Stimulated activated naive CD8-positive, alpha-beta T cell treated with anti-CD3 and anti-CD28 coated beads, Interleukin-15, amount 100 ng/mL, for 72 hours (primary cell): ENCODE measurements at regions not wholly inside any gene's neighbourhood (a gene's known extent, or its start where the extent isn't known, plus 50 kb on each side); places are given as distances from the start of the nearest gene placed in this dataset.

Experiments used
- ATAC-seq: fragments of 150-1000 bp; cut with Tn5 transposase; 2 replicates; pipeline ENCODE4 v1.10.0; 2021; ENCODE audit warnings: mild to moderate bottlenecking, moderate library complexity
- DNase-seq, 2 donors: peaks; one replicate each; pipeline ENCODE4 v3.0.0; 2021 to 2022
- H3K27ac Mint-ChIP-seq, 2 donors: one replicate each; pipeline ENCODE4 v1.8.0; 2022; ENCODE audit warnings: mild to moderate bottlenecking in 2 of 2, mixed read lengths in 2 of 2, moderate library complexity in 2 of 2
- H3K27me3 Mint-ChIP-seq: one replicate; pipeline ENCODE4 v1.8.0; 2022; ENCODE audit warnings: mixed read lengths
- H3K4me1 Mint-ChIP-seq: one replicate; pipeline ENCODE4 v1.8.0; 2022; ENCODE audit warnings: mild to moderate bottlenecking, mixed read lengths
- H3K4me3 Mint-ChIP-seq, 2 donors: one replicate each; pipeline ENCODE4 v1.8.0; 2022; ENCODE audit warnings: mild to moderate bottlenecking in 2 of 2, mixed read lengths in 2 of 2, moderate library complexity in 1 of 2
- H3K9me3 Mint-ChIP-seq, 2 donors: one replicate each; pipeline ENCODE4 v1.8.0; 2022; ENCODE audit warnings: mixed read lengths in 2 of 2

GRCh38 chr15:62909257-62909656 is 133.3 kb upstream of the TPM1 start:
- no peak overlapping the region for H3K4me3 Mint-ChIP-seq
- no peak overlapping the region for H3K27ac Mint-ChIP-seq
- no peaks in the 10 kb centered on the region for H3K4me1 Mint-ChIP-seq
- H3K27me3 Mint-ChIP-seq = no peaks in the 10 kb centered on the region
- H3K9me3 Mint-ChIP-seq = no peaks in the 10 kb centered on the region
- ATAC-seq (no peak), DNase-seq (no peak)

DNA sequence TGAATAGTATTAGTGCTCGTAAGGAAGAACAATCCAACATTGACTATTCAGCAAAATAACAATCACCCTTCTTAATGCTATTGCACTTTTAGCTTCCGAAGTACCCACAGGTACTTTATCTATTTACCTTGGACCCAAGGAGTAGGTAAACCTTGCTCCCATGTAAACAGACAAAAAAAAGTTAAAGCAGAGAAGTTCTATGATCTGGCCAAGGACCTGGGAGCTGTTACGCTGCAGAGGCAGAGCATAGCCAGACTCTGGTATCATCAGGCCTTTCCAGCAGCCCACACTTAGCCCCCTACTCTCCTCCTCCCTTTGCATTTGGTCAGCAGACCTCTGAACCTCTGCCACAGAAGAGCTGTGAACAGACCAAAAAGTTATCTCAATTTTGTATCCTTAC is 130.3 kb upstream of the TPM1 start:
- H3K27me3 Mint-ChIP-seq = peaks cover 19% of the 10 kb centered on the region
- DNase-seq (no peak), ATAC-seq (no peak)
- no peak overlapping the region for H3K4me3 Mint-ChIP-seq
- H3K27ac Mint-ChIP-seq = no peak overlapping the region
- H3K9me3 Mint-ChIP-seq = no peaks in the 10 kb centered on the region
- no peaks in the 10 kb centered on the region for H3K4me1 Mint-ChIP-seq

DNA sequence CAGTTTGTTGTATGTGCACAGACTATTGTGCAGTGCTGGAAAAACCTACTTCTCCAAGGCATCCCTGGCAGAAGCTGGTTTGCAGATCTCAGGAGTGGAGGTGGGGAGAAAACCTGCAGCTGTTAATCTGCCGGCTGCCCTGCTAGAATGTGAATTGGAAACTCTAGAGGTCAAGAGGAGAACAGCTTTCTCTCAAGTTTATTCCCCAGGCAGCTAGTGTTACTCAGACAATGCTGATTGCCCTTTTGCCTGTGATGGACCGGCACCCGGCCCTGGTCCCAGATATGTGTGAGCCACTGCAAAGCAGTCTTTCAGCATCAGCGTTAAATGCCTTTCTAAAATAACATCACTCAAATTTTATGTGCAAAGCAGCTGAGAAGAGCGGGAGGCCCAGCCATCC is 129.7 kb upstream of the TPM1 start:
- Mint-ChIP-seq H3K4me1 (no peaks in the 10 kb centered on the region), H3K4me3 (no peak overlapping the region), H3K9me3 (no peaks in the 10 kb centered on the region), H3K27ac (no peak overlapping the region), H3K27me3 (peaks cover 19% of the 10 kb centered on the region)
- DNase-seq (no peak), ATAC-seq (no peak)

GRCh38 chr15:62913246-62913645 is 129.3 kb upstream of the TPM1 start:
- Mint-ChIP-seq H3K9me3 (no peaks in the 10 kb centered on the region), H3K27ac (no peak overlapping the region), H3K4me3 (no peak overlapping the region), H3K4me1 (no peaks in the 10 kb centered on the region), H3K27me3 (peaks cover 19% of the 10 kb centered on the region)
- no peak for DNase-seq
- ATAC-seq = no peak

DNA sequence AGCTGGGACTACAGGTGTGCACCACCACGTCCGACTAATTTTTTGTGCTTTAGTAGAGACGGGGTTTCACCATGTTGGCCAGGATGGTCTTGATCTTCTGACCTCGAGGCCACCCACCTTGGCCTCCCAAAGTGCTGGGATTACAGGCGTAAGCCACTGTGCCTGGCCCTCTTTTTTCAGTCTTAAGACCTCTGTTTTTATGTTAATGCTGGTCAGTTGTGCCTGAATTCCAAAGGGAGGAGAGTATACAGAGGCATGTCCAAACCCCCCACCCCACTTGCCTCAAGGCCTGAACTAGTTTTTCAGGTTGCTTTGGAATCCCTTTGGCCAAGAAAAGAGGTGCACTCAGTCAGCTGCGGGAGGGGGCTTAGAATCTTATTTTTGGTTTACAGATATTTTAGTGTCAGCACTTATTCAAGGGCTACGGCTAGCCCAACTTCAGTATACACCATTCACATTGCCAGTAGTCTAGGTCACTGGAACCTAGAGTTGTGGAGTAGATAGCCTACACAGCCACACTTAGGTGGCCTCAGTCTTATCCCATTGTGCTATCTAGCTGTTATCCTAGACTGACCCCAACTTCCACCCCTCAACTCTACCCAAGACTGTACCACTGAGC is 128.0 kb upstream of the TPM1 start:
- no peak for DNase-seq
- H3K4me3 Mint-ChIP-seq = no peak overlapping the region
- ATAC-seq = no peak
- H3K27me3 Mint-ChIP-seq = peaks cover 19% of the 10 kb centered on the region
- H3K4me1 Mint-ChIP-seq = no peaks in the 10 kb centered on the region
- no peak overlapping the region for H3K27ac Mint-ChIP-seq
- H3K9me3 Mint-ChIP-seq = no peaks in the 10 kb centered on the region

- Mint-ChIP-seq H3K27ac (no peak overlapping the region), H3K4me3 (no peak overlapping the region), H3K27me3 (peaks cover 18% of the 10 kb centered on the region), H3K9me3 (no peaks in the 10 kb centered on the region), H3K4me1 (no peaks in the 10 kb centered on the region)
- ATAC-seq (no peak), DNase-seq (no peak)
Measured at GRCh38 chr15:62920682-62921502, 121.7 kb upstream of the TPM1 start.

DNA sequence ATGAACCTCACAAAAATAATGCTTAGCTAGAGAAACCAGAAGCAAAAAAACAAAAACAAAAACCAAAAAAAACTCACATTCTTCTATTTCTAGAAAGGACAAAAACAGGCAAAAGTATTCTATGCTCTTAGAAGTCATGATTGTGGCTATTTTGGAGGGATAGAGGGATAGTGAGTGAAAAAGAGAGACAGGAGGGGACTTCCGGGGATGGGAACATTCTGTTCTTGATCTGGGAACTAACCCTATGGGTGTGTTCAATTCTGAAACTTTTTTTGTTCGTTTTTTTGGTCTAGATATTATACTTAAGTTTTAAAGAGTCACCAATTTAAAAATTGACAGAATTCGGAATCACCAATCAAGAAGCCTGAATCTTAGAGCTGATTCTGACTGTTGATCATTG is 120.0 kb upstream of the TPM1 start:
- peaks cover 17% of the 10 kb centered on the region for H3K27me3 Mint-ChIP-seq
- H3K4me1 Mint-ChIP-seq = no peaks in the 10 kb centered on the region
- no peaks in the 10 kb centered on the region for H3K9me3 Mint-ChIP-seq

GRCh38 chr15:62925875-62926274 is 116.7 kb upstream of the TPM1 start:
- H3K27me3 Mint-ChIP-seq = peaks cover 31% of the 10 kb centered on the region
- ATAC-seq (no peak), DNase-seq (no peak)
- H3K4me3 Mint-ChIP-seq = no peak overlapping the region
- no peaks in the 10 kb centered on the region for H3K9me3 Mint-ChIP-seq
- H3K27ac Mint-ChIP-seq = no peak overlapping the region
- H3K4me1 Mint-ChIP-seq = no peaks in the 10 kb centered on the region

More for the DNA sequence above, 120.0 kb upstream of the TPM1 start:
- no peak overlapping the region for H3K27ac Mint-ChIP-seq
- no peak for DNase-seq
- no peak overlapping the region for H3K4me3 Mint-ChIP-seq
- no peak for ATAC-seq

- no peak for DNase-seq
- H3K27ac Mint-ChIP-seq = no peak overlapping the region
- no peaks in the 10 kb centered on the region for H3K9me3 Mint-ChIP-seq
- peaks cover 38% of the 10 kb centered on the region for H3K27me3 Mint-ChIP-seq
- no peak overlapping the region for H3K4me3 Mint-ChIP-seq
- ATAC-seq = no peak
- no peaks in the 10 kb centered on the region for H3K4me1 Mint-ChIP-seq
Measured at GRCh38 chr15:62927196-62927595, 115.4 kb upstream of the TPM1 start.

DNA sequence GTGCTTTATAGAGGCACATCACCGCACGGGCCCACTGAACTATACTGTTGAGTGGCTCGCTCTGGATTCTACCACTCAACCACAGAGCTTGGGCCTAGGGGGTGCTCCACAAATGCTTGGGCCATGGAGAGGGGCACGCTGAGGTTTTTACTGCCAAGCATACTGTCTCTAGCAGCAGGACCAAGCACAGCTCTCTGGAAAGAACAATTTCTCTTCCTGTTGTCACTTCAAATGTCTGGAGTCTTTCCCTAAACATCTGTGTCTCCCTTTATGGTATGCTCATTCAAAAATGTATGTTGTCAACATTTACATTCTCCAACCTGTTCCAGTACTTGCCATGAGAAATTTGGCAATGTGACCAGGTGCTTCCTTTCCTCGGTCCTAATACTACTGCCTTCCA is 114.7 kb upstream of the TPM1 start:
- DNase-seq (no peak), ATAC-seq (no peak)
- Mint-ChIP-seq H3K4me1 (no peaks in the 10 kb centered on the region), H3K27me3 (peaks cover 45% of the 10 kb centered on the region), H3K4me3 (no peak overlapping the region), H3K9me3 (no peaks in the 10 kb centered on the region), H3K27ac (no peak overlapping the region)

DNA sequence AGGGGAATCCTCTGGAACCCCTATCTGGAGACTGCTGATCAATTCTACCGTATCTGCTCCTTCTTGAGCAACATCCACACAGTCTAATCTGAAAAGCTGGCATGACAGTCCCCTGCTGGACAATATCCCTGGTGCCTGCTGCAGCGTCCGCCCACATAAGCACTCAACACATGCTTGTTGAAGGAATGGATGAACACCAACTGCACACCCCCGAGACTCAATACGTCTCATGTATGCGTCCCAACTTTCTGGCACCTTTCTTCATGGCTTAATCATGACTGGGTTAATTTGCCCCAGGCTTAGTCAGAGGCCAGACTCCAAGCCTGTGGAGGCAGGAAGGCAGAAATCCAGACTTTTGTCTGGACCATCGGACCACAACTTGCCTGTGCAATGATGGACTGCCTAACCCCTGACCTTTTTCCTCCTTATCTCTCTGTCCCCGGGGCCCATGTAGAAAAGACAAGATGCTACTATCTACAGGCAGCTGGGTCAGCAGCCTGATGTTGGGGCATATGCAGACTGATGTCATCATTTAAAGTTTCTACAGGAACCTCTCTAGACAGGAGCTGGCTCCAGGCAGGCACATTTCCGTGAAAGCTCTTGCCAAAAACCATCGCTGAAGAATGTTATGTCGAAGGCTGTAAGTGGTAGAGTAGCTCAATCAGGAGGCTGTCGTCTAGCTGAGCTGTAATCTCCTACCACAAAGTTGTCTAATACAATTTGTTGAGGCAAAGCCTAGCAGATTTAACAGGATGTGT is 114.1 kb upstream of the TPM1 start:
- Mint-ChIP-seq H3K4me3 (no peak overlapping the region), H3K4me1 (no peaks in the 10 kb centered on the region), H3K27me3 (peaks cover 45% of the 10 kb centered on the region), H3K27ac (no peak overlapping the region), H3K9me3 (no peaks in the 10 kb centered on the region)
- ATAC-seq (no peak), DNase-seq (no peak)

DNA sequence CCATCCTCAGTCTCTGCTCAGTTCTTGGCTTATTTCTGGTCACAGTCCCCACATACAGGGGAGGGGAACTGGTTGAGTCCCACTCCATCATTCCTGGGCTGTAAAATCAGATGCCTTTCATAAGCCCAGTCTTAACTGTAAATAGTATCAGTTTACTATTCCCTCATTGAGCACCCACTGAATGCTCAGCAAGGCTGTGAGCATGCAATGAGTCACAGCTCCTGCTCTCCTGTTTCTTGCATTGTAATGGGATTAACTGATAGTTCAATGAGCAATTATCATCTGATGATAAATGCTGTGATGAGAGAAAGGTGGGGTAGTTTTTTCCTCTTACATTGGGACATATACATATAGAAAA is 113.6 kb upstream of the TPM1 start:
- Mint-ChIP-seq H3K27ac (no peak overlapping the region), H3K27me3 (peaks cover 48% of the 10 kb centered on the region), H3K4me3 (no peak overlapping the region), H3K9me3 (no peaks in the 10 kb centered on the region), H3K4me1 (no peaks in the 10 kb centered on the region)
- ATAC-seq = no peak
- no peak for DNase-seq

DNA sequence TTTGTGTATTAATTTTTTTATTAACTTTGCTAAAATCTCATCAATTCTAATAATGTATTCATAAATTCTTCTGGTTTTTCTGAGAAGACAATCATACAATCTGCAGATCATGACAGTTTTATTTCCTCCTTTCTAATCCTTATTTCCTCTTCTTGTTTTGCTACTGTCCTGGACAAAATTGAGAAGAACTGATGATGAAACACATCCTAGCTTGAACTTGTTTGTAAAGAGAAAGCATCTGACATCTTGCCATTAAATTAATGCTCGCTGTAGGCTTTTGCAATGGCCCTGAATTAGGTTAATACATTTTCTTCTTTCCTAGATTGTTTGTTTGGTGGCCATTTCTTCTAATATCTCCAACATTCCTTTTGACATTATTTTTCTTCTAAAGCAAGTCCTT is 110.9 kb upstream of the TPM1 start:
- peaks cover 64% of the 10 kb centered on the region for H3K27me3 Mint-ChIP-seq
- H3K4me3 Mint-ChIP-seq = no peak overlapping the region
- DNase-seq (no peak), ATAC-seq (no peak)
- no peaks in the 10 kb centered on the region for H3K9me3 Mint-ChIP-seq
- no peaks in the 10 kb centered on the region for H3K4me1 Mint-ChIP-seq
- H3K27ac Mint-ChIP-seq = no peak overlapping the region

GRCh38 chr15:62932436-62932835 is 110.1 kb upstream of the TPM1 start:
- H3K4me1 Mint-ChIP-seq = no peaks in the 10 kb centered on the region
- H3K9me3 Mint-ChIP-seq = no peaks in the 10 kb centered on the region
- no peak overlapping the region for H3K27ac Mint-ChIP-seq
- DNase-seq = no peak
- ATAC-seq = no peak
- H3K27me3 Mint-ChIP-seq = peaks cover 64% of the 10 kb centered on the region
- H3K4me3 Mint-ChIP-seq = no peak overlapping the region

DNA sequence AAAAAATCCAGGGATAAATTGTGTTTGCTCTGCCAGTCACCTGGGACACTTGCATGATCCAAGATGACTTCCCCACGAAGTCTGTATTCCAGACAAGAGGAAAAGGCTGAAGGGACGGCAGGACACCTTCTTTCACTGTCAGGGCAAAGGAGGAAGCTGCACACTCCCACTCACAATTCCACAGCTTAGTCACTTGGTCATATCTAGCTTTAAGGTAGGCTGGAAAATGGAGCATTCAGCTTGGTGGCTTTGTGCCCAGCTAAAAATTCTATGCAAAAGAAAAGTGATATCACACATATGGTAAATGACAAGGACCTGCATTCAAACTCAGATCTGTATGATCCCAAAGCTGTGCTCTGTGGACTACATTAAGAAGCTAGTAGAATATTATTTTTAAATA is 109.2 kb upstream of the TPM1 start:
- no peak for ATAC-seq
- no peaks in the 10 kb centered on the region for H3K9me3 Mint-ChIP-seq
- DNase-seq = no peak
- peaks cover 69% of the 10 kb centered on the region for H3K27me3 Mint-ChIP-seq
- no peak overlapping the region for H3K27ac Mint-ChIP-seq
- no peaks in the 10 kb centered on the region for H3K4me1 Mint-ChIP-seq
- H3K4me3 Mint-ChIP-seq = no peak overlapping the region

DNA sequence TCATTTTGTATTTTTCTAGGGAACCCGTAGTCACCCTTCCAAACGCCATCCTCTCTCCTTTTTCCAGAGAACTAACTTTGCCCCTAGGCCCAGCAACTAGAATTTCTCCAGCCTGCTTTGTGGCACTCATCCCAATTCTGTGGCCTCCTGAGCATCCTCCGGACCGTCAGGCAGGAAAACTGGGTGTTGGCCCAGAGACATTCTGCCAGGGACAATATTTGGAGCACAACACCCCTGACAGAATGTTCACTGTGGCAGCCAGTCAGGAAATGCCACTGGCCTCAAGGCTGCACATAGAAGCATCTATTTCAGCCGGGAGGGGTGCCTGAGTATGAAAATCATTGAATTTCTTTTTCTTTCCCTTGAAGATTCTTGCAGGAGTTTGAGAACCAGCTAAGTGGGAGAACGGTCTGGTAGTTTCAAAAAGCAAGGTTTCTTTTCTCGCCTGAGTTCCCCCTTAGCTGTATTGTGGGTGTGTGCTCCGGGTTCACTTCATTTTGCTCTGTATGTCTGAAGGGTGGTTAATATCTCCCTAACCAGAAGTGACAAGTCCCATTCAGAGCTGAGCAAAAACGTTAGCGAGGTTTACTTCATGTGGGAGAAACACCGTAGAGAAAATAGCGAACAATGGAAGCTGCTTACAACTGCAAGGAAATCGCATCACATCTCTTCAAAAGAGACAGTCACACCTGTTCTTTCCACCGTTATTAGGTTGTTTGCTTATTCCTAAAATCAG is 108.1 kb upstream of the TPM1 start:
- DNase-seq (no peak), ATAC-seq (no peak)
- Mint-ChIP-seq H3K27ac (no peak overlapping the region), H3K4me3 (no peak overlapping the region), H3K27me3 (peaks cover 59% of the 10 kb centered on the region), H3K4me1 (no peaks in the 10 kb centered on the region), H3K9me3 (no peaks in the 10 kb centered on the region)
